GM06990 (cell line): ENCODE measurements at regions not wholly inside any gene's neighbourhood (a gene's known extent, or its start where the extent isn't known, plus 50 kb on each side); places are given as distances from the start of the nearest gene placed in this dataset.

Experiments
- DNase-seq: peaks from one replicate; pipeline ENCODE4 v3.0.0-alpha.2; 2011; ENCODE audit not compliant: insufficient read length; ENCODE audit errors: extremely low read depth
- H3K27me3 ChIP-seq: replicated peaks from 2 replicates; pipeline ENCODE4 v1.6.0; 2011; ENCODE audit warnings: low read length; ENCODE audit not compliant: control insufficient read depth, insufficient read depth
- H3K36me3 ChIP-seq: 2 replicates; pipeline ENCODE4 v1.5.1; 2011; ENCODE audit warnings: low read length; ENCODE audit not compliant: control insufficient read depth, insufficient read depth
- H3K4me3 ChIP-seq: replicated peaks from 2 replicates; pipeline ENCODE4 v1.5.1; 2011; ENCODE audit warnings: low read depth, mild to moderate bottlenecking, control low read depth, low read length
- CTCF ChIP-seq: IDR thresholded peaks from 2 replicates; pipeline ENCODE4 v1.5.1; 2011; ENCODE audit warnings: low read length, control low read depth, mild to moderate bottlenecking, inconsistent platforms; ENCODE audit not compliant: insufficient read depth, poor library complexity, severe bottlenecking

- H3K36me3 ChIP-seq, result no peaks in the 10 kb centered on the region
- H3K27me3 ChIP-seq, result no peaks in the 10 kb centered on the region
- no peak for TF ChIP-seq CTCF
- DNase-seq, result no peak
- H3K4me3 ChIP-seq, result no peak overlapping the region
These were observed 221.3 kb downstream of the SLC6A15 start for GRCh38 chr12:84691266-84691665.

DNA sequence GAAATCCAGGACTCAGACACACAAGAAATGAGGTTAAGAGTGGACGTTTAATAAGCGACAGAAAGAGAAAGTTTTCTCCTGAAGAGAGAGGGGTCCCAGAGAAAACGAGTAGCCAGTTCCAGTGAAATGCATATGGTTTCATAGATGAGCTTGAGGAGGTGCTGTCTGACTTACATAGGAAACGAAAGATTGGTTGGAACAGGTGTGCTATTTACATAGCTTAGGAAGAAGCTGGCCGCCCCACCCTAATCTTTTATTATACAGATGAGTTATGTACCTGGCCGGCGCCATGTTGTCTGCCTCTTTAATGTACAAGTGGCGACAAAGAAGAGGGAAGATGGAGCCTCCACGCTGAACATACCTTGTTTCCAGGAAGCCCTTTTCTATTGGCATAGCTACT lies 223.0 kb downstream of the SLC6A15 start:
- Histone ChIP-seq H3K4me3 (no peak overlapping the region), H3K27me3 (no peaks in the 10 kb centered on the region), H3K36me3 (no peaks in the 10 kb centered on the region)
- no peak for DNase-seq
- no peak for TF ChIP-seq CTCF

DNA sequence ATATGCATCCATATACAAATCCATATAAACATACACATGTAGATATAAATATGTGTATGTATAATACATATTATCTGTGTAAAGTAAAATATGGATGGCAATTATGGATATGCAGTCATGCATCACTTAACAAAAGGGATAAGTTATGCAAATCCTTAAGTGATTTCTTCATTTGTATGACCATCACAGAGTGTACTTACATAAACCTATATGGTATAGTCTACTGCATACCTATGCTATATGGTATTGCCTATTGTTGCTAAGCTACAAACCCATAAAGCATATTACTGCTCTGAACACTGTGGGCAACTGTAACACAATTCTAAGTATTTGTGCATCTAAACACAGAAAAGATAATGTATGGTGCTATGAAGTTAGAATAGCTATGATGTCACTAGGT lies 227.2 kb downstream of the SLC6A15 start:
- no peaks in the 10 kb centered on the region for H3K36me3 ChIP-seq
- no peak for TF ChIP-seq CTCF
- no peak for DNase-seq
- H3K4me3 ChIP-seq, result no peak overlapping the region
- H3K27me3 ChIP-seq, result no peaks in the 10 kb centered on the region

- no peak overlapping the region for H3K4me3 ChIP-seq
- no peak for DNase-seq
- no peaks in the 10 kb centered on the region for H3K36me3 ChIP-seq
- no peak for TF ChIP-seq CTCF
- no peaks in the 10 kb centered on the region for H3K27me3 ChIP-seq
These were observed 235.8 kb downstream of the SLC6A15 start for GRCh38 chr12:84676787-84677186.

DNA sequence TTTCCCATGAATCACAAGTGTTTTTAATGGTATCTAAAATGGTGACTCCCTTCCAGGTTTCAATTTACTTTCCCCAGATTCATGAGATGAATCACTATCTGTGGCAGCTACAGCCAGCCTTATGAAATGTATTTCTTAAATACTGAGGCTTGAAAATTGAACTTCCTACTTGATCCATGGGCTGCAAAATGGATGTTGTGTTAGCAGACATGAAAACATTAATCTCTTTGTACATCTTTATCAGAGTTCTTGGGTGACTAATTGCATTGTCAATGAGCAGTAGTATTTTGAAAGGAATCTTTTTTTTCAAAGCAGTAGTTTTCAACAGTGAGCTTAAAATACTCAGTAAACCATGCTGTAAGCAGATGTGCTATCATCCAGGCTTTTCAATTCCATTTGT lies 250.8 kb downstream of the SLC6A15 start:
- no peak for TF ChIP-seq CTCF
- Histone ChIP-seq H3K27me3 (no peaks in the 10 kb centered on the region), H3K36me3 (no peaks in the 10 kb centered on the region), H3K4me3 (no peak overlapping the region)
- DNase-seq, result no peak

- Histone ChIP-seq H3K4me3 (no peak overlapping the region), H3K36me3 (no peaks in the 10 kb centered on the region), H3K27me3 (no peaks in the 10 kb centered on the region)
- TF ChIP-seq CTCF, result no peak
- no peak for DNase-seq
These were observed 252.5 kb downstream of the SLC6A15 start for GRCh38 chr12:84660139-84660538.
